GM12892 (cell line): ENCODE measurements at regions not wholly inside any gene's neighbourhood (a gene's known extent, or its start where the extent isn't known, plus 50 kb on each side); places are given as distances from the start of the nearest gene placed in this dataset.

Source experiments
- POLR2A ChIP-seq: IDR thresholded peaks from 2 replicates; pipeline ENCODE4 v1.6.1; 2011; ENCODE audit warnings: low read depth, low read length, control low read depth
- POLR2AphosphoS5 ChIP-seq: IDR thresholded peaks from 2 replicates; pipeline ENCODE4 v1.6.1; 2011; ENCODE audit warnings: low read depth, low read length, control low read depth
- TAF1 ChIP-seq: IDR thresholded peaks from 2 replicates; pipeline ENCODE4 v1.6.1; 2011; ENCODE audit warnings: low read depth, mild to moderate bottlenecking, control low read depth, low read length, borderline replicate concordance

DNA sequence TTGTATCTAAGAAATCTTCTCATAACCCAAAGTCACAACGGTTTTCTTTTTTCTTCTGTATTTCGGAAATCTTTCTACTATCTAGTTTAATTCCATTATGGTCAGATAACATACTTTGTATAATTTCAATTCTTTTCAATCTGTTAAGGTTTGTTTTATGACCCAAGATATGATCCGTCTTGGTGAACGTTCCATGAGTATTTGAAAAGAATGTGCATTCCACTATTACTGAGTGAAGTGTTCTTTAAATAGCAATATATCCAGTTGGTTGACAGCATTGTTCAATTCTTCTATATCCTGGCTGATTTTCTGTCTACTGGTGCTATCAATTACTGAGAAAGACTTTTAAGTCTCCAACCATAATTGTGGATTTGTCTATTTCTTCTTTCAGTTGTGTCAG is 414.5 kb downstream of the TNS1 start:
- TF ChIP-seq POLR2AphosphoS5 (no peak), POLR2A (no peak), TAF1 (no peak)
